ENCODE measurements at regions not wholly inside any gene's neighbourhood (a gene's known extent, or its start where the extent isn't known, plus 50 kb on each side); places are given as distances from the start of the nearest gene placed in this dataset.

DNA sequence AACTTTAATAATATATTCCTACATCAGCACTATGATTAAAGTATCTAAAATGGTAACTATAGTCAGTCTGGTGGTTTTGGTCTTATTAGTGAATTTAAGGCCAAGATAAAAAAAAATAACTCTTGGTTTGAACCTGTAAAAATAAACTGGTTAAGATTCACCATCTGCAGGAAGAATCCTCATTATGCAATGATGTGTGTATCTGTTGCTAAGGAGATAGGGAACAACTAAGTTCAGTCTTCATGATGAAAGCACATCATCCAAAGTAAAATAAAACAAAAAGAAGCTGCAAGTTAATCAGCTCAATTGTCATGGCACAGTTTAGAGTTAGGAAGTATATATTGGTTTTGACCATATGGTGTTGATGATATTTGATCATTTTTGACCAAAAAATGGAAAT, 466.0 kb downstream of the NYAP2 start:
- H3K4me1 ChIP-seq = no peaks in the 10 kb centered on the region
- no peak overlapping the region for H3K27ac ChIP-seq
- H3K4me3 ChIP-seq = no peak overlapping the region
- no peaks in the 10 kb centered on the region for H3K36me3 ChIP-seq
- TF ChIP-seq POLR2A (IDR thresholded peaks at IDR 0.05) = no peak
- TF ChIP-seq, protein P1, sequence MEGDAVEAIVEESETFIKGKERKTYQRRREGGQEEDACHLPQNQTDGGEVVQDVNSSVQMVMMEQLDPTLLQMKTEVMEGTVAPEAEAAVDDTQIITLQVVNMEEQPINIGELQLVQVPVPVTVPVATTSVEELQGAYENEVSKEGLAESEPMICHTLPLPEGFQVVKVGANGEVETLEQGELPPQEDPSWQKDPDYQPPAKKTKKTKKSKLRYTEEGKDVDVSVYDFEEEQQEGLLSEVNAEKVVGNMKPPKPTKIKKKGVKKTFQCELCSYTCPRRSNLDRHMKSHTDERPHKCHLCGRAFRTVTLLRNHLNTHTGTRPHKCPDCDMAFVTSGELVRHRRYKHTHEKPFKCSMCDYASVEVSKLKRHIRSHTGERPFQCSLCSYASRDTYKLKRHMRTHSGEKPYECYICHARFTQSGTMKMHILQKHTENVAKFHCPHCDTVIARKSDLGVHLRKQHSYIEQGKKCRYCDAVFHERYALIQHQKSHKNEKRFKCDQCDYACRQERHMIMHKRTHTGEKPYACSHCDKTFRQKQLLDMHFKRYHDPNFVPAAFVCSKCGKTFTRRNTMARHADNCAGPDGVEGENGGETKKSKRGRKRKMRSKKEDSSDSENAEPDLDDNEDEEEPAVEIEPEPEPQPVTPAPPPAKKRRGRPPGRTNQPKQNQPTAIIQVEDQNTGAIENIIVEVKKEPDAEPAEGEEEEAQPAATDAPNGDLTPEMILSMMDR (IDR thresholded peaks at IDR 0.05) = no peak
- no peaks in the 10 kb centered on the region for H3K27me3 ChIP-seq
- DNase-seq (no peak), ATAC-seq (no peak)
- intact Hi-C loops (cut with DNase I) = no loop called here
- H3K9me3 ChIP-seq = peaks cover 0 to 3% (median 0%) of the 10 kb centered on the region in 12 donors

DNA sequence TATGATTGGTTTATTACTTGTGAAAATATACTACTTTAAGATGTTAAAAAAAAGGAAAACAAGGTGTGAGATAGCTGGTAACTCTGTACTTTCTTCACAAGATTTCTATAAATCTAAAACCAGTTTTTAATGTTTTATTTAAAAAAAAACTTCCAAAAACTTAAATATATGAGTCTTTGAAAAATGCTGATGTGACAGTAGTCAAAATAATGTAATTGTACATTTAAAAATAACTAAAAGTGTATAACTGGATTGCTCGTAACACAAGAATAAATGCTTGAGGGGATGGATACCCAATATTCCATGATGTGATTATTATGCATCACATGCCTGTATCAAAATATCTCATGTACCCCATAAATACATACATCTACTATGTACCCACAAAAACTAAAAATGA, 464.9 kb downstream of the NYAP2 start:
- no peaks in the 10 kb centered on the region for H3K27me3 ChIP-seq
- no peaks in the 10 kb centered on the region for H3K4me1 ChIP-seq
- TF ChIP-seq POLR2A (IDR thresholded peaks at IDR 0.05) = no peak
- TF ChIP-seq, protein P1 (IDR thresholded peaks at IDR 0.05) = no peak
- 78 to 92% (median 90%) methylated on average over 1 of the region's 1 CpG for WGBS, 4 donors
- no peaks in the 10 kb centered on the region for H3K36me3 ChIP-seq
- peaks cover 0 to 3% (median 0%) of the 10 kb centered on the region in 12 donors for H3K9me3 ChIP-seq
- no peak overlapping the region for H3K4me3 ChIP-seq
- no peak overlapping the region for H3K27ac ChIP-seq
- intact Hi-C loops (cut with DNase I) = no loop called here
- no peak for ATAC-seq
- DNase-seq = no peak

DNA sequence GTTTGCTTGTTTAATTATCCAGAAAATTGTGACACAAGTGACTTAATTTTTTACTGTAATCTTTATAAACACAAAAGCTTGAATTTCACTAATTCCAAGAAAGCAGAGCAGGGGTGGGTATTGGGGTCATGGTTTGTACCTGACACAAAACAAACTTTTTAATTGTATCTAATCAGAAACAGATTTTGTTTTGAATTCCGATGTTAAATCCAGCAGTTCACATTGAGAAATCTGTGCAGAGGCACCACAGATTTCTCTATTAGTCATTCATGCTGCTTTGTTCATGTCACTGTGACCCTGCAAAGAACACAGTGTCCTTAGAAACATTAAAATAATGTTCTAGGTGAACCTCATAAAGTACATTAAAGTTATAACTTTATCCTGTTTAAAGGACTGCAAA, 443.4 kb downstream of the NYAP2 start:
- Histone ChIP-seq H3K4me1 (no peaks in the 10 kb centered on the region), H3K4me3 (no peak overlapping the region), H3K36me3 (no peaks in the 10 kb centered on the region), H3K27ac (no peak overlapping the region), H3K9me3 (no peaks in the 10 kb centered on the region), H3K27me3 (no peaks in the 10 kb centered on the region)
- no peak for DNase-seq
- ATAC-seq = no peak
- 65 to 75% (median 68%) methylated on average over 1 of the region's 1 CpG for WGBS, 4 donors
- intact Hi-C loops (cut with DNase I) = no loop called here
- TF ChIP-seq, protein P1 (IDR thresholded peaks at IDR 0.05) = no peak
- TF ChIP-seq POLR2A (IDR thresholded peaks at IDR 0.05) = no peak

DNA sequence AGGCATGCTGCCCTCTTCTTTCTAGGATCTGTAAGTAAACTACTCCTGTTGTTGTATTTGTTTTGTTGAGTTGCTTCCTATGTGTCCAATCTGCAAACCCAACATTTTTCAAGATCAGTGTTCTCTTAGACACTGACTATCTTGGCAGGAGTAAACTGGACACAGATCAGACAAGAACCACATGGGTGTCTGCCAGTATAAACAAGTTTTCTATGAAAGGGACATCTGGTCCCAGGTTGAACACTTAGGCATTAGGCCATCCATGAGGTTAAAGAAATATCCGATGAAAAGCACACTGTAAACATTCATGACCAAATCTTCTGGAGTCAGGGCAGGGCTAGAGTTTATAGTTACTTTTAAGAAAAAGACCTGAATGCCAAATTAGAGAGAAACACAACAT, 441.8 kb downstream of the NYAP2 start:
- no peaks in the 10 kb centered on the region for H3K4me1 ChIP-seq
- no peaks in the 10 kb centered on the region for H3K36me3 ChIP-seq
- WGBS, 4 donors = 75 to 82% (median 77%) methylated on average over 1 of the region's 1 CpG
- no peaks in the 10 kb centered on the region for H3K27me3 ChIP-seq
- H3K9me3 ChIP-seq = no peaks in the 10 kb centered on the region
- H3K27ac ChIP-seq = no peak overlapping the region
- no peak overlapping the region for H3K4me3 ChIP-seq
- DNase-seq = no peak
- TF ChIP-seq POLR2A (IDR thresholded peaks at IDR 0.05) = no peak
- TF ChIP-seq, protein P1 (IDR thresholded peaks at IDR 0.05) = no peak
- intact Hi-C loops (cut with DNase I) = no loop called here
- no peak for ATAC-seq

All from heart left ventricle (tissue), 16 donors.